NT2/D1 (cell line): ENCODE measurements at regions not wholly inside any gene's neighbourhood (a gene's known extent, or its start where the extent isn't known, plus 50 kb on each side); places are given as distances from the start of the nearest gene placed in this dataset.

Experiments used
- SUZ12 ChIP-seq: IDR thresholded peaks from 2 replicates; pipeline ENCODE4 v1.6.1; 2011; ENCODE audit not compliant: insufficient read length, insufficient read depth; ENCODE audit errors: extremely low read depth
- YY1 ChIP-seq: IDR thresholded peaks from 2 replicates; pipeline ENCODE4 v1.6.1; 2011; ENCODE audit not compliant: insufficient read length, insufficient read depth
- ZNF274 ChIP-seq: IDR thresholded peaks from 2 replicates; pipeline ENCODE4 v1.6.1; 2011; ENCODE audit warnings: mild to moderate bottlenecking, low read depth, low read length

DNA sequence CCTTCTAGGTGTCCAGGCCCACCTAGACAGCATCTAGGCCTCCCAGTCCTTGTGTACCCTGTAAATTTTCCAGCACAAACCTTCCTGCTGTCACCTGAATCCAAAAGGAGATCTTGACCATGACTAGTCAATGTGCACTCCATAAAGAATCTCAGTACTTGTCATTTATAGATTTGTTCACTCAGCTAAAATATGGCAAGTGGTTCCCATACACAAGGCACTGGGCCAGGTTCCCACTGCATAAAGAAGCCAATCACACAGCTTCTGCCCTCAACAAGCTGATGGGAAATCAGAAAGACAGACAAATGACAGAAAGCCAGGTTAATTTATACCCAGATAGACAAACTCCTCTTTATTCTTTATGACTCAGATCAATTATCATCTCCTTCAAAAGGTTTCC is 526.8 kb downstream of the CD83 start:
- TF ChIP-seq SUZ12, result no peak
- no peak for TF ChIP-seq ZNF274
- no peak for TF ChIP-seq YY1
